Limb (tissue), 2 donors: ENCODE measurements at regions not wholly inside any gene's neighbourhood (a gene's known extent, or its start where the extent isn't known, plus 50 kb on each side); places are given as distances from the start of the nearest gene placed in this dataset.
"Not testable (repeated sequence)": the region's sequence is repeated elsewhere in the genome, so short reads cannot be mapped to it uniquely, and the experiment has no call there.

Experiments
- DNase-seq, 2 donors: peaks; one replicate each; pipeline ENCODE4 v3.0.0-alpha.2; 2016; ENCODE audit errors: extremely low spot score in 2 of 2

DNA sequence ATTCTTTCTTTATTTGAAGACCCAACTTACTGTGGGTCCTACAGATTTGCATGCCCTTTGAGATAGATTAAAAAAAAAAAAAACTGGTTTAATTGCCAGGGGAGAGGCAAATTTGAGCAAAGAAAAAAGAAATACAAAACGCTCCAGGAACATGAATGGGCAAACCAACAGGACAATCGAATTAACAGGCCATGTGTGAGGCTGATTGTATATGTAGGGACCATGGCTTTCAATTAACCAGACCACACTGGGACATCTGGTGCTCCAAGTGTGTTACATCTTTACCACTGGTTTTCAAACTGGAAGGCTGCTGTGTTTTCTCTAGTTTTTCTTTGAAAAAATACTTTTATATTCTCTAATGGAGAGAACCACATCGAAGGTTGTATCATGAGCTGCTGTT, 612.1 kb upstream of the SEMA6A start:
- no peak for DNase-seq

GRCh38 chr5:117183326-117183725, 608.7 kb upstream of the SEMA6A start:
- DNase-seq, result peak in 1 of 2 donors; percentile 52

DNA sequence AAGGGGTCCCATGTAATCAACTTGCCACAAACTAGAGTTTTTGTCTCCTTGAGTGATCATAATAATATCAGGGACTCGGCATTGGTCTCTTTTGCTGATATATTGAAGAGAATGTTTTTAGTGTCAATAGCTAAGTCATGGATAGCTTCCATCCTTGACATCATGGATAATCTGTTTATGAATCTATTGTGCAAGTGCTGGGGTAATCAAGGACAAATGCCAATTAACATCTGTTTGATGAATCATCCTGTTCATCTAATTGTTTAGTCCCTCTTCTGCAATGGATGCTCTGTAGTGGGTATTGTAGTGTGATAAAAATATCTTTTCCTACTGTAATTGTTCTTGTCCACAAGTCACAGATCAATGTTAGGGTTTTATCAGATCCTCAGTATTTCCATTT, 607.5 kb upstream of the SEMA6A start:
- DNase-seq, result no peak

DNA sequence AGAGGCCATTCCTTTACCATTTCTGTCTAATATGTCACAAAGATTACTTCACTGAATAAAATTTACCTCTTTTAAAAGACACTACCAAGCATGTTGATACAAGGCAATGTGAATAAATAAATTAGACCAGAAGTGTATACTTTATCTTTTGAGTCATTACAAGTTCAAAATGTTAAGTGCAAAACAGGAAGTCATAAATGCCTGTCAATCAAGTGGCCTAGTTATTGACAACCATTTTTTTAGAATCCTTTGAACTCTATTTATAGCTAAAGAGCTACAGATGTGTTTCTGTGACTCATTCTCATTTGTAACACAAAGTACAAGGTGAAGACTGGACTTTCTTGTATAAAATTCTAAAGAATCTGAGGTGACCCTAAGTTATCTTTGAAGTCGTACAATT, 602.7 kb upstream of the SEMA6A start:
- DNase-seq, result no peak

- DNase-seq, result no peak
These were observed 590.4 kb upstream of the SEMA6A start for GRCh38 chr5:117165068-117165467.

GRCh38 chr5:117161718-117162335, 587.2 kb upstream of the SEMA6A start:
- DNase-seq, result peak in 1 of 2 donors; percentile 72

DNA sequence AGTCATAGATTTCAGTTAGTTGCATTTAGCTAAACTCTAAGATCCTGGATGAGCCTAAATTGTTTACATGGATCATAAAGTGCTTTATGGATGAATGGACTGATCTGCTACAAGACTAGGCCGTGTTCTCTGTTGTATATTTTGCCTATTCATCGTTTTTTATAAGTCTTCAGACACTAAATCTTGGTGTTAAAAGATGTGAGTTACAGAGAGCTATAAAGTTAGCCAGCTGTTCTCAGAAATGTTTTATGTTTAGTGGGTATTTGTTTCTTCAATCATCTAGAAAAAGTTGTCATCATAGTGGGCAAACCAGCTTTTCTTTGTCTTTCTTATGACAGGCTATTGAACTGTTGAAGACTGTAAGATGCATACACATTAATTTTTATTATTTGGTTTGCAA, 585.8 kb upstream of the SEMA6A start:
- peak in 1 of 2 donors; percentile 18 for DNase-seq

DNA sequence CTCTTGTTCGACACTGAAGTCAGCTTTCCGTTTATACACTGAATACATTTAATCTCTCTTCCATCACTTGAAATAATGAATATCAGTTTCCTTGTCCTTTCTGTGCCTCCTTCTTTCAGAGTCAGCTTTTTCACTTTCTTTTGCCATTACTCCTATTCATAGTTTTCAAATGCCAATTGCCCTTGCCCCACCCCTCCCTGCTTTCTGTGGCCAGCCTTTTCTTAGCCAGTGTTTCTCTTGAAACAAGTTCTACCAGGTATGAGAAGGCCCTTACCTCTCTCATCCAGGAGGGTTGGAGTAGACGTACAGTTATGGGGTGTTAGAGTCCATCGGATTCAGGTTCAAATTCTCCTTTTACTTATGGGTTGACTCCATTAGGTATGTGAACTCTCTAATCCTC, 574.7 kb upstream of the SEMA6A start:
- DNase-seq, result no peak

GRCh38 chr5:117144086-117144485, 569.5 kb upstream of the SEMA6A start:
- peak in 1 of 2 donors; percentile 27 for DNase-seq

- peak in 1 of 2 donors; percentile 32 for DNase-seq
These were observed 568.8 kb upstream of the SEMA6A start for GRCh38 chr5:117143406-117143805.

DNA sequence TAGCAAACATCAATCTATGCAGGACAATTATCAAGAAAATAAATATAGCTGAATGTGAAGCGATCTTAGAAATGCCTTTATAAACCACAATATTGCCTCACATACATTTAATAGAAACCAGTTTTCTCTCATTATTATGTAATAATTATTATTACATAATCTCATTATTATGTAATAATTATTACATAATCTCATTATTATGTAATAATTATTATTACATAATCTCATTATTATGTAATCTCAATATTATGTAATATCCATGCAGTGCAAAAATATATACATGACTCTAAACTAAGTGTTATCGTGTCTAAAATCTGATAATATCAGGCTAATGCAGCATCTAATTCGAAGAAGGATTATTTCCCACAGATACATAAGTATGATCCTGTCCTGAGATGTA, 563.9 kb upstream of the SEMA6A start:
- no peak for DNase-seq

DNA sequence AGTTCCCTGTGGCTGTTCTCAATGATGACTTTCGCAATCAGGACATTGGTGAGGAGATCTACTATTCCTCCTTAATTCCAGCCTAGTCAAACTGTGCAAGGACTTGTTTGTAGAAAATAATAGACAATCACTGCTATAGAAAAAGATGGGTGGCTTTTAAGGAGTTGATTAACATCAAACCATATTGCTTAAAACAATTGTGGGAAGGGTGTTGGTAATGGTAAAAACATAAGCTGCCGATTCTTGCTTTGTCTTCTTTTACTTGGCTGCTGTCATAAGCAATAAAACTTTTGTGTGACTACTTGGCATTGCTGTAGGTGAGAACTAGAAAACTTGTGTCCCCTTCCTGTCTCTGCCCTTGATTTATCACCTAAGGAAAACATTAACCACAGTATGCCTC, 561.2 kb upstream of the SEMA6A start:
- no peak for DNase-seq

DNA sequence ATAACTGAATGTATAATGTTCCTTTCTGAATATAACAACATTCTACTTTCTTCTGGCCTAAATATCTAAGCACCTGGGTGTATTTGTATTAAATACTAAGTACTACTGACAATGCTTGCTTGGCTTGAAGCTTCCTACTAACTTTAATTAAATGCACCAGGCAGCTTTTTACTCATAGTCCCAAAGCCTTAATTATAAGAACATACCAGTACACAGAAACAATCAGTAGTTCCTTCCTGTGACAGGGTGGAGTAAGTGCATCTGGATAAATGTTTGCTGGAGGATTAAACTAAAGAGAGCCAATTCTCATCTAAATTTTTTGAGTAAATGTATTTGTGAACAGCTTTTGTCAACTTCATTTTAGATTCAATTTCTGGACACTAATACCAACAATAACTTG, 558.6 kb upstream of the SEMA6A start:
- no peak for DNase-seq

- DNase-seq, result peak in 1 of 2 donors; percentile 15
These were observed 557.3 kb upstream of the SEMA6A start for GRCh38 chr5:117131876-117132275.

DNA sequence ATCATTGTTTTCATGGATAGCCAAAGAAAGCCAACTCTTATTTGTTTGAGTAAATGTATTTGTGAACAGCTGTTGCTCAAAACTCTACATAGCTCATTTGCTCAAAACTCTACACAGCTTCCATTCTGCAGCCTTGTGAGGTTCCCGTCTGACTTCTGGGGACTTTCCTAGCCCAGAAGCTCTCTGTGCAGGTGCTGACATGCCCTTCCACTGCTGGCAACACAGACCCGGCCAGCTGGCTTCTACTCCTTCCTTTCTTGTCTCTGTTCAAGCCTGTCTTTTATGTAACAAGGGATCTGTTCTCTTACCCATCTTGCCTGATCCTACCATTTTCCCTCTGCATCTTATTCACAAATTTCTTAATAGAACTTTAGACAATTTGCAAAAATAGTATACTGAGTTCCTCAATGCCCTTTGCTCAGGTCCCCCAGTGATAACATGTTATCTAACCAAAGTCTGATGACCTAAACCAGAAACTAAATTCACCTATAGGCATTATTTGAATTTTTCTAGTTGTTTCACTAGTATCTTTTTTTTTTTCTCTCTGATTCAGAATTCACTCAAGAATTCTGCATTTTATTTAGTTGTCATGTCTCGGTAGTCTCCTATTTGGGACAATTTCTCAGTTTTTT, 556.5 kb upstream of the SEMA6A start:
- DNase-seq, result no peak

DNA sequence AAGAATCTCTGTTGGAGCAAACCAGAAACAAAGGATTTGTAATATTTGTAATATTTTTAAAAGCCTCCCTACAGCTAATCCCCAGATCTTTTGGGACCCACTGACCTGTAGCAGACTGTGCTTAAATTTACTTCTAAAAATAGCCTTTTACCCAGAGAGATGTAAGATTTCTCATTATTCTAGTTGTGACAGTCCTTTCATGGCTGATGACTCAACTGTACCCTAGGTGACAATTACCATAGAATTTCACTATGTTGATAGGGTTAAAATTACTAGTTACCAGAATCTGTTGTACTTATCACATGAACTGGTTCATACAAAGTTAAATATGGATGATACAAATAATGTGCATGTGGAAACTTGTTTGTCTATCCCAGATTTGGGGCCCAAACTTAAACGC, 543.9 kb upstream of the SEMA6A start:
- no peak for DNase-seq

DNA sequence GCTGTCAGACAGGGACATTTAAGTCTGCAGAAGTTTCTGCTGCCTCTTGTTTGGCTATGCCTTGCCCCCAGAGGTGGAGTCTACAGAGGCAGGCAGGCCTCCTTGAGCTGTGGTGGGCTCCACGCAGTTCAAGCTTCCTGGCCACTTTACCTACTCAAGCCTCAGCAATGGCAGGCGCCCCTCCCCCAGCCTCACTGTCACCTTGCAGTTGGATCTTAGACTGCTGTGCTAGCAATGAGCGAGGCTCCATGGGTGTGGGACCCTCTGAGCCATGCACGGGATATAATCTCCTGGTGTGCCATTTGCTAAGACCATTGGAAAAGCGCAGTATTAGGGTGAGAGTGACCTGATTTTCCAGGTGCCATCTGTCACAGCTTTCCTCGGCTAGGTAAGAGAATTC, 542.7 kb upstream of the SEMA6A start:
- DNase-seq, result not testable (repeated sequence)

GRCh38 chr5:117110548-117110947, 535.9 kb upstream of the SEMA6A start:
- no peak for DNase-seq

- no peak for DNase-seq
These were observed 533.2 kb upstream of the SEMA6A start for GRCh38 chr5:117107859-117108258.

DNA sequence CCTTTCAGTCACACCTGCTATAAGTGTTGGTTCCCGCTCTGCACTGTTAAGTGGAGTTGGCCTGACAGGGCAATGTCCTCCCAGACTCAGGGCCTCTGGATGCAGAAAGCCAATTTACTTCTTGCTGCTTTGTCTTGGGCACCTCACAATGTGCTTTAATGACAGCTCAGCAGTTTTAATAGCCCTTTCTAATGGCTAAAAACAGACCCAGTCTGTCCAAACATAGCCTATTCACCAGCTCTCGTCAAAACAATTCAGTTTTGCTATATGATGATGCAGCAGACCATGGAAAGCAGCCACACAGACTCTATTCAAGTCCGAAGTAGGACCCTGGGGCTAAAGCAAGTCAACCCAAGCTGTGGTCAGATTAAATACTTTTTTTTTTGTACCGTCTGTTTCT, 529.1 kb upstream of the SEMA6A start:
- DNase-seq, result no peak

DNA sequence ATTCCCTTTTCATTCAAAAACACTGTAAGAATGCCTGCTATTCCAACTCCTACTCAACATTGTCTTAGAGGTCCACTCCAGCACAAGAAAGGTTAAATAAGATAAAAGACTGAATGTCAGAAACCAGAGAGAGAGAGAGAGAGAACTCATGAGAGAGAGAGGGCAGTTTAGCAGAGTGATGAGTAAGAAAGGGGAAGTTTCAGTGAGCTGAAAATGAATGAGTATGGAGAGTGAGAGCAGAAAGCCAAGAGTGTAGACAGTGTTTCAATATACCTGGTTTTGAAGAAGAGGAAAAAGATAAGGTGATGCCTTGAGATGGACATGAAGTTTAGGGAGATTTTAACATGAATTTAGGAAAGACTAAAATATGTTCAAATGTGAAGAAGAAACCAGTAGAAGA, 528.0 kb upstream of the SEMA6A start:
- DNase-seq, result no peak

GRCh38 chr5:117100176-117100575, 525.6 kb upstream of the SEMA6A start:
- DNase-seq, result no peak

DNA sequence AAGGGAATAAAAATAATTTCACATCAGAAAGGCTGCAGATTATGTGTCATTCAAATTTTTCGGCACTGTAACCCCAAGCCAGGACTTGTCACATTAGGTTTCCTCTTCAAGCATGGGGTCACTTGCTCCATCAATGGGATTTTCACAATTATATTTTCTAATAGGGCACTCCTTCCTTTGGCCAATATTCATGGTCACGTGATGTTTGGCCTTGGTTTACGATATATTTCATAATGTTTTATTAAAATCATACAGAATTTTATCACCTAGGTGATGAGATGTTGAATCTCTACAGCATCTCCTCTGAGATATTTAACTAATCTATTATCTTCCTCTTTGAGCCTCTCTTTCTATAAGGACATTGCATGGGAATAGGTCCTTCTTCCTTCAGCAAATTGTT, 523.5 kb upstream of the SEMA6A start:
- DNase-seq, result no peak
